ENCODE measurements at regions not wholly inside any gene's neighbourhood (a gene's known extent, or its start where the extent isn't known, plus 50 kb on each side); places are given as distances from the start of the nearest gene placed in this dataset.

DNA sequence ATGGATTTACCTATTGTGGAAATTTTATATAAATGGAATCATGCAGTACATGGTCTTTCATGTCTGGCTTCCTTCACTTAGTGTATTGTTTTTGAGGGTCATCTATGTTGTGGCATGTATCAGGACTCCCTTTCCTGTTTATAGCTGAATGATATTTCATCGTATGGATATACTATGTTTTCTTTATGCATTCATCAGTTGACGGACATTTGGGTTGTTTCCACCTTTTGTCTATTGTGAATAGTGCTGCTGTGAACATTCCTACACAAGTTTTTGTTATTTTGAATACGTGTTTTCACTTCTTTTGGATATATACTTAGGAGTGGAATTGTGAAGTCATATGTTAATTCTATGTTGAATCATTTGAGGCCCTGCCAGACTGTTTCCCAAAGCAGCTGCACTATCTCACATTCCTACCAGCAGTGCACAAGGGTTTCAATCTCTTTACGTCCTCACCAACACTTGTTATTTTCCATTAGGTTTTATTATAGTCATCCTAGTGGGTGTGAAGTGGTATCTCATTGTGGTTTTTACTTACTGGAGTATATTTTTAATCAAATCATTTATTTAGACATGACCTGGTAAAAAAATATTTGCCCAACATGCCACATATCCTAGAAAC, 262.7 kb downstream of the DLEU7 start:
- TF ChIP-seq, protein P1, sequence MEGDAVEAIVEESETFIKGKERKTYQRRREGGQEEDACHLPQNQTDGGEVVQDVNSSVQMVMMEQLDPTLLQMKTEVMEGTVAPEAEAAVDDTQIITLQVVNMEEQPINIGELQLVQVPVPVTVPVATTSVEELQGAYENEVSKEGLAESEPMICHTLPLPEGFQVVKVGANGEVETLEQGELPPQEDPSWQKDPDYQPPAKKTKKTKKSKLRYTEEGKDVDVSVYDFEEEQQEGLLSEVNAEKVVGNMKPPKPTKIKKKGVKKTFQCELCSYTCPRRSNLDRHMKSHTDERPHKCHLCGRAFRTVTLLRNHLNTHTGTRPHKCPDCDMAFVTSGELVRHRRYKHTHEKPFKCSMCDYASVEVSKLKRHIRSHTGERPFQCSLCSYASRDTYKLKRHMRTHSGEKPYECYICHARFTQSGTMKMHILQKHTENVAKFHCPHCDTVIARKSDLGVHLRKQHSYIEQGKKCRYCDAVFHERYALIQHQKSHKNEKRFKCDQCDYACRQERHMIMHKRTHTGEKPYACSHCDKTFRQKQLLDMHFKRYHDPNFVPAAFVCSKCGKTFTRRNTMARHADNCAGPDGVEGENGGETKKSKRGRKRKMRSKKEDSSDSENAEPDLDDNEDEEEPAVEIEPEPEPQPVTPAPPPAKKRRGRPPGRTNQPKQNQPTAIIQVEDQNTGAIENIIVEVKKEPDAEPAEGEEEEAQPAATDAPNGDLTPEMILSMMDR (IDR thresholded peaks at IDR 0.05), result no peak
- no peak for TF ChIP-seq EZH2 (IDR thresholded peaks at IDR 0.05; ENCODE audit: borderline replicate concordance, insufficient read depth, low read depth, low read length, poor library complexity, severe bottlenecking)
